ENCODE measurements at regions not wholly inside any gene's neighbourhood (a gene's known extent, or its start where the extent isn't known, plus 50 kb on each side); places are given as distances from the start of the nearest gene placed in this dataset.

DNA sequence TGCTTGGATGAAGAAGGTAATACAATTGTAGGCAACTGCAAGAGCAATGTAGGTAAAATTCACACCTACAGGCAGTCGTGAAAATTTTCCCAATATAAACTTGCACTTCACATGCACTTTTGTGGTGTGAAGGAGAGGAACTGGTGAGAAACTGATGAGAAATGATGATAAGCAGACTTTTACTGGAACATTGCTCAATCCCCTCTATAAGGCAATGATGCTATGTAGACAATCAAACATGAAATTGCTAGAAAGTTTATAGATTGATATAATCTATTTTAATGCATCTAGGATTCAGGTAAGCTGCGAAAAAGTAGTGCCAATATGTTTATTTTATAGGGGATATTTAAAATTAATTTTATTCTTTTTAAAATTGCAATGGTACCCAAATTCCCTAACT is 802.2 kb downstream of the KCNT2 start:
- Histone ChIP-seq H3K27me3 (ENCODE audit: control insufficient read depth in 2 of 2, insufficient read depth in 2 of 2, low read length in 2 of 2) (no peaks in the 10 kb centered on the region), H3K4me2 (ENCODE audit: insufficient read depth, low read length) (no peak overlapping the region), H3K4me3 (no peak overlapping the region), H4K20me1 (replicated peaks; ENCODE audit: control insufficient read depth, insufficient read depth, low read length) (no peaks in the 10 kb centered on the region), H3K27ac (ENCODE audit: extremely low read depth, low read depth, low read length) (no peak overlapping the region), H2AFZ (ENCODE audit: low read depth, low read length) (no peak overlapping the region), H3K9ac (ENCODE audit: insufficient read depth in 1 of 2, low read depth in 2 of 2, low read length in 2 of 2) (no peak overlapping the region), H3K79me2 (ENCODE audit: control insufficient read depth, insufficient read depth, low read length) (no peaks in the 10 kb centered on the region), H3K4me1 (replicated peaks in 1 of 2; ENCODE audit: control insufficient read depth in 2 of 2, insufficient read depth in 2 of 2, low read length in 2 of 2) (no peaks in the 10 kb centered on the region), H3K9me1 (ENCODE audit: control insufficient read depth, insufficient read depth, low read length) (no peaks in the 10 kb centered on the region), H3K9me3 (replicated peaks; ENCODE audit: control insufficient read depth, insufficient read depth, low read depth, low read length) (no peaks in the 10 kb centered on the region), H3K36me3 (ENCODE audit: control insufficient read depth, insufficient read depth, low read length) (no peaks in the 10 kb centered on the region)
- DNase-seq (ENCODE audit: extremely low read depth in 1 of 4, low spot score in 3 of 4) (no peak), FAIRE-seq (no peak), ATAC-seq (no peak)
- TF ChIP-seq HDGF (IDR thresholded peaks at IDR 0.05) (no peak), FOXM1 (IDR thresholded peaks at IDR 0.05; ENCODE audit: low read depth) (no peak), FOXM1 (CRISPR knock-in tag; IDR thresholded peaks at IDR 0.05; ENCODE audit: low read depth) (no peak), CEBPG (CRISPR knock-in tag; IDR thresholded peaks at IDR 0.05) (no peak), CEBPG (tag; conservative IDR thresholded peaks at IDR 0.05 in 1 of 2, IDR thresholded peaks at IDR 0.05 in 1 of 2) (peak; percentile 25 to 74; a peak in 2 of 4 replicates), CEBPB (tag; IDR thresholded peaks at IDR 0.05) (peak; percentile 66)
- WGBS (ENCODE audit: insufficient coverage, low coverage, missing lambda C conversion rate), result 3% methylated on average over 2 of the region's 2 CpGs
- BruUV-seq (replicated peaks), result no TSS peak
- in situ Hi-C loops (cut with MboI) (no loop called here), intact Hi-C loops (cut with micrococcal nuclease) (no loop called here)
- ChIA-PET CTCF (ENCODE audit: low intra/inter-chr PET ratio) (no interaction called here), POLR2A (no interaction called here)

DNA sequence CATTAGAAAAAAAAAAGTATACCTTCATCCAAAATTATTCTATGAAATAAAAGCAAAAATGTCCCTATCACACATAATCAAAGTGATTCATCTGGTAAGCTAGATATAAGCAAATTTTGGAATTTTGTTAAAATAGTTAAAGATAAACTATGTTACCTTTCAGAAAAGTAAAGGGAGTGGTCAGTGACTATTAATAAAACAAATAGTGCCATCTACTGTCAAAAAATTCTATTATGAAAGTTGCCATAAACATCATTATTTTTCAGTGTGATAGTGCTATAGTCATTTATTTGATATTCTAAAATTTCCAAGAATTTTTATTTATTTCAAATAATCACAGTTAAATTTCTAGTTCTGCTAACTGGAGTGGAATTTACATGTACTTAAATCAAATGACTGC is 803.7 kb downstream of the KCNT2 start:
- H3K27ac ChIP-seq (ENCODE audit: extremely low read depth, low read depth, low read length), result no peak overlapping the region
- FAIRE-seq, result no peak
- intact Hi-C loops (cut with micrococcal nuclease) (no loop called here), in situ Hi-C loops (cut with MboI) (no loop called here)
- no peaks in the 10 kb centered on the region for H3K4me1 ChIP-seq (replicated peaks in 1 of 2; ENCODE audit: control insufficient read depth in 2 of 2, insufficient read depth in 2 of 2, low read length in 2 of 2)
- H3K79me2 ChIP-seq (ENCODE audit: control insufficient read depth, insufficient read depth, low read length), result no peaks in the 10 kb centered on the region
- no peak for ATAC-seq
- H3K4me2 ChIP-seq (ENCODE audit: insufficient read depth, low read length), result no peak overlapping the region
- ChIA-PET CTCF (ENCODE audit: low intra/inter-chr PET ratio) (no interaction called here), POLR2A (no interaction called here)
- H3K27me3 ChIP-seq (ENCODE audit: control insufficient read depth in 2 of 2, insufficient read depth in 2 of 2, low read length in 2 of 2), result no peaks in the 10 kb centered on the region
- no peak overlapping the region for H3K4me3 ChIP-seq
- BruUV-seq (replicated peaks), result no TSS peak
- H3K9ac ChIP-seq (ENCODE audit: insufficient read depth in 1 of 2, low read depth in 2 of 2, low read length in 2 of 2), result no peak overlapping the region
- H3K36me3 ChIP-seq (ENCODE audit: control insufficient read depth, insufficient read depth, low read length), result no peaks in the 10 kb centered on the region
- H4K20me1 ChIP-seq (replicated peaks; ENCODE audit: control insufficient read depth, insufficient read depth, low read length), result no peaks in the 10 kb centered on the region
- no peak overlapping the region for H2AFZ ChIP-seq (ENCODE audit: low read depth, low read length)
- H3K9me3 ChIP-seq (replicated peaks; ENCODE audit: control insufficient read depth, insufficient read depth, low read depth, low read length), result no peaks in the 10 kb centered on the region; the same call in 1 of the 2 replicates
- H3K9me1 ChIP-seq (ENCODE audit: control insufficient read depth, insufficient read depth, low read length), result no peaks in the 10 kb centered on the region
- no peak for DNase-seq (ENCODE audit: extremely low read depth in 1 of 4, low spot score in 3 of 4)
- TF ChIP-seq, protein P1, sequence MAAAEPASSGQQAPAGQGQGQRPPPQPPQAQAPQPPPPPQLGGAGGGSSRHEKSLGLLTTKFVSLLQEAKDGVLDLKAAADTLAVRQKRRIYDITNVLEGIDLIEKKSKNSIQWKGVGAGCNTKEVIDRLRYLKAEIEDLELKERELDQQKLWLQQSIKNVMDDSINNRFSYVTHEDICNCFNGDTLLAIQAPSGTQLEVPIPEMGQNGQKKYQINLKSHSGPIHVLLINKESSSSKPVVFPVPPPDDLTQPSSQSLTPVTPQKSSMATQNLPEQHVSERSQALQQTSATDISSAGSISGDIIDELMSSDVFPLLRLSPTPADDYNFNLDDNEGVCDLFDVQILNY (CRISPR knock-in tag; IDR thresholded peaks at IDR 0.05), result no peak
- TF ChIP-seq SAFB (IDR thresholded peaks at IDR 0.05; ENCODE audit: borderline replicate concordance, low read depth, low read length), result no peak
- TF ChIP-seq, protein P2, sequence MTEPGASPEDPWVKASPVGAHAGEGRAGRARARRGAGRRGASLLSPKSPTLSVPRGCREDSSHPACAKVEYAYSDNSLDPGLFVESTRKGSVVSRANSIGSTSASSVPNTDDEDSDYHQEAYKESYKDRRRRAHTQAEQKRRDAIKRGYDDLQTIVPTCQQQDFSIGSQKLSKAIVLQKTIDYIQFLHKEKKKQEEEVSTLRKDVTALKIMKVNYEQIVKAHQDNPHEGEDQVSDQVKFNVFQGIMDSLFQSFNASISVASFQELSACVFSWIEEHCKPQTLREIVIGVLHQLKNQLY (CRISPR knock-in tag; conservative IDR thresholded peaks at IDR 0.05), result no peak
- TF ChIP-seq CHD2 (IDR thresholded peaks at IDR 0.05; ENCODE audit: low read depth, low read length), result no peak
- TF ChIP-seq, protein P3, sequence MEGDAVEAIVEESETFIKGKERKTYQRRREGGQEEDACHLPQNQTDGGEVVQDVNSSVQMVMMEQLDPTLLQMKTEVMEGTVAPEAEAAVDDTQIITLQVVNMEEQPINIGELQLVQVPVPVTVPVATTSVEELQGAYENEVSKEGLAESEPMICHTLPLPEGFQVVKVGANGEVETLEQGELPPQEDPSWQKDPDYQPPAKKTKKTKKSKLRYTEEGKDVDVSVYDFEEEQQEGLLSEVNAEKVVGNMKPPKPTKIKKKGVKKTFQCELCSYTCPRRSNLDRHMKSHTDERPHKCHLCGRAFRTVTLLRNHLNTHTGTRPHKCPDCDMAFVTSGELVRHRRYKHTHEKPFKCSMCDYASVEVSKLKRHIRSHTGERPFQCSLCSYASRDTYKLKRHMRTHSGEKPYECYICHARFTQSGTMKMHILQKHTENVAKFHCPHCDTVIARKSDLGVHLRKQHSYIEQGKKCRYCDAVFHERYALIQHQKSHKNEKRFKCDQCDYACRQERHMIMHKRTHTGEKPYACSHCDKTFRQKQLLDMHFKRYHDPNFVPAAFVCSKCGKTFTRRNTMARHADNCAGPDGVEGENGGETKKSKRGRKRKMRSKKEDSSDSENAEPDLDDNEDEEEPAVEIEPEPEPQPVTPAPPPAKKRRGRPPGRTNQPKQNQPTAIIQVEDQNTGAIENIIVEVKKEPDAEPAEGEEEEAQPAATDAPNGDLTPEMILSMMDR (IDR thresholded peaks at IDR 0.05 in 2 of 3, conservative IDR thresholded peaks at IDR 0.05 in 1 of 3; ENCODE audit: insufficient read depth in 2 of 3, low read depth in 1 of 3, low read length in 3 of 3), result peak in 1 of 3 experiments; percentile 28; a peak in 2 of 6 replicates
- peak in 1 of 2 experiments; percentile 38; a peak in 1 of 4 replicates for TF ChIP-seq RAD21 (CRISPR knock-in tag; conservative IDR thresholded peaks at IDR 0.05 in 1 of 2, IDR thresholded peaks at IDR 0.05 in 1 of 2)
- no peak for TF ChIP-seq ESRRB (CRISPR knock-in tag; IDR thresholded peaks at IDR 0.05; ENCODE audit: borderline replicate concordance)

All from K562 (cell line).